ENCODE measurements at regions not wholly inside any gene's neighbourhood (a gene's known extent, or its start where the extent isn't known, plus 50 kb on each side); places are given as distances from the start of the nearest gene placed in this dataset.

- ATAC-seq (ENCODE audit: insufficient read depth, low read depth) (no peak), DNase-seq (no peak)
- no peak overlapping the region for H3K4me3 ChIP-seq (ENCODE audit: low read depth in 1 of 2, low read length in 2 of 2)
- no peaks in the 10 kb centered on the region for H4K20me1 ChIP-seq (ENCODE audit: insufficient read depth, low read length)
- no peaks in the 10 kb centered on the region for H3K36me3 ChIP-seq (ENCODE audit: insufficient read depth, low read length)
- H3K79me2 ChIP-seq (ENCODE audit: insufficient read depth, low read length): no peaks in the 10 kb centered on the region
- H3K9me3 ChIP-seq (ENCODE audit: insufficient read depth, low read length, severe bottlenecking): no peaks in the 10 kb centered on the region
- no peak overlapping the region for H3K9ac ChIP-seq (ENCODE audit: low read depth, low read length)
- H3K27ac ChIP-seq (ENCODE audit: low read length): no peak overlapping the region
- no peaks in the 10 kb centered on the region for H3K27me3 ChIP-seq (ENCODE audit: insufficient read depth, low read length, poor library complexity)
- H3K4me1 ChIP-seq (ENCODE audit: insufficient read depth, low read length): no peaks in the 10 kb centered on the region
- TF ChIP-seq CTCF (IDR thresholded peaks at IDR 0.05; ENCODE audit: borderline replicate concordance, extremely low read depth, low read length, poor library complexity, severe bottlenecking) (no peak), EZH2 (IDR thresholded peaks at IDR 0.05; ENCODE audit: borderline replicate concordance, low read depth, low read length, severe bottlenecking) (no peak)
- no peak overlapping the region for H3K4me2 ChIP-seq (ENCODE audit: insufficient read depth, low read length)
- no peak overlapping the region for H2AFZ ChIP-seq (ENCODE audit: low read depth, low read length)
Observed at GRCh38 chr15:35737441-35737840, 191.5 kb upstream of the DPH6 start.

GRCh38 chr15:35738370-35738769 is 192.4 kb upstream of the DPH6 start:
- Histone ChIP-seq H3K9me3 (ENCODE audit: insufficient read depth, low read length, severe bottlenecking) (no peaks in the 10 kb centered on the region), H3K79me2 (ENCODE audit: insufficient read depth, low read length) (no peaks in the 10 kb centered on the region), H3K4me2 (ENCODE audit: insufficient read depth, low read length) (no peak overlapping the region), H3K4me1 (ENCODE audit: insufficient read depth, low read length) (no peaks in the 10 kb centered on the region), H3K36me3 (ENCODE audit: insufficient read depth, low read length) (no peaks in the 10 kb centered on the region), H3K27me3 (ENCODE audit: insufficient read depth, low read length, poor library complexity) (no peaks in the 10 kb centered on the region), H2AFZ (ENCODE audit: low read depth, low read length) (no peak overlapping the region), H4K20me1 (ENCODE audit: insufficient read depth, low read length) (no peaks in the 10 kb centered on the region), H3K27ac (ENCODE audit: low read length) (no peak overlapping the region), H3K4me3 (ENCODE audit: low read depth in 1 of 2, low read length in 2 of 2) (no peak overlapping the region), H3K9ac (ENCODE audit: low read depth, low read length) (no peak overlapping the region)
- DNase-seq (no peak), ATAC-seq (ENCODE audit: insufficient read depth, low read depth) (no peak)
- TF ChIP-seq EZH2 (IDR thresholded peaks at IDR 0.05; ENCODE audit: borderline replicate concordance, low read depth, low read length, severe bottlenecking): no peak
- TF ChIP-seq CTCF (IDR thresholded peaks at IDR 0.05; ENCODE audit: borderline replicate concordance, extremely low read depth, low read length, poor library complexity, severe bottlenecking): no peak

- Histone ChIP-seq H3K4me1 (ENCODE audit: insufficient read depth, low read length) (no peaks in the 10 kb centered on the region), H3K9ac (ENCODE audit: low read depth, low read length) (no peak overlapping the region), H2AFZ (ENCODE audit: low read depth, low read length) (no peak overlapping the region), H4K20me1 (ENCODE audit: insufficient read depth, low read length) (no peaks in the 10 kb centered on the region), H3K4me2 (ENCODE audit: insufficient read depth, low read length) (no peak overlapping the region), H3K4me3 (ENCODE audit: low read depth in 1 of 2, low read length in 2 of 2) (no peak overlapping the region), H3K79me2 (ENCODE audit: insufficient read depth, low read length) (no peaks in the 10 kb centered on the region), H3K27me3 (ENCODE audit: insufficient read depth, low read length, poor library complexity) (no peaks in the 10 kb centered on the region), H3K27ac (ENCODE audit: low read length) (no peak overlapping the region), H3K36me3 (ENCODE audit: insufficient read depth, low read length) (no peaks in the 10 kb centered on the region), H3K9me3 (ENCODE audit: insufficient read depth, low read length, severe bottlenecking) (no peaks in the 10 kb centered on the region)
- ATAC-seq (ENCODE audit: insufficient read depth, low read depth) (no peak), DNase-seq (no peak)
- TF ChIP-seq EZH2 (IDR thresholded peaks at IDR 0.05; ENCODE audit: borderline replicate concordance, low read depth, low read length, severe bottlenecking) (no peak), CTCF (IDR thresholded peaks at IDR 0.05; ENCODE audit: borderline replicate concordance, extremely low read depth, low read length, poor library complexity, severe bottlenecking) (no peak)
Observed at GRCh38 chr15:35740761-35741160, 194.8 kb upstream of the DPH6 start.

- Histone ChIP-seq H3K9ac (ENCODE audit: low read depth, low read length) (no peak overlapping the region), H3K27me3 (ENCODE audit: insufficient read depth, low read length, poor library complexity) (no peaks in the 10 kb centered on the region), H2AFZ (ENCODE audit: low read depth, low read length) (no peak overlapping the region), H3K36me3 (ENCODE audit: insufficient read depth, low read length) (no peaks in the 10 kb centered on the region), H4K20me1 (ENCODE audit: insufficient read depth, low read length) (no peaks in the 10 kb centered on the region), H3K4me3 (ENCODE audit: low read depth in 1 of 2, low read length in 2 of 2) (no peak overlapping the region), H3K27ac (ENCODE audit: low read length) (no peak overlapping the region), H3K9me3 (ENCODE audit: insufficient read depth, low read length, severe bottlenecking) (no peaks in the 10 kb centered on the region), H3K4me2 (ENCODE audit: insufficient read depth, low read length) (no peak overlapping the region), H3K4me1 (ENCODE audit: insufficient read depth, low read length) (no peaks in the 10 kb centered on the region), H3K79me2 (ENCODE audit: insufficient read depth, low read length) (no peaks in the 10 kb centered on the region)
- TF ChIP-seq EZH2 (IDR thresholded peaks at IDR 0.05; ENCODE audit: borderline replicate concordance, low read depth, low read length, severe bottlenecking): no peak
- DNase-seq (no peak), ATAC-seq (ENCODE audit: insufficient read depth, low read depth) (no peak)
Observed at GRCh38 chr15:35741395-35741794, 195.4 kb upstream of the DPH6 start.

Data from DND-41 (cell line).